HG03139 (cell line): ENCODE measurements at regions not wholly inside any gene's neighbourhood (a gene's known extent, or its start where the extent isn't known, plus 50 kb on each side); places are given as distances from the start of the nearest gene placed in this dataset.
"Not testable (repeated sequence)": the region's sequence is repeated elsewhere in the genome, so short reads cannot be mapped to it uniquely, and the experiment has no call there.

Source experiments
- ATAC-seq: cut with Tn5 transposase; IDR thresholded peaks from one replicate; pipeline ENCODE4 v1.9.1; 2021; ENCODE audit not compliant: unreplicated experiment

- ATAC-seq = no peak
Measured at GRCh38 chr5:89583534-89583933, 700.5 kb upstream of the MEF2C start.

DNA sequence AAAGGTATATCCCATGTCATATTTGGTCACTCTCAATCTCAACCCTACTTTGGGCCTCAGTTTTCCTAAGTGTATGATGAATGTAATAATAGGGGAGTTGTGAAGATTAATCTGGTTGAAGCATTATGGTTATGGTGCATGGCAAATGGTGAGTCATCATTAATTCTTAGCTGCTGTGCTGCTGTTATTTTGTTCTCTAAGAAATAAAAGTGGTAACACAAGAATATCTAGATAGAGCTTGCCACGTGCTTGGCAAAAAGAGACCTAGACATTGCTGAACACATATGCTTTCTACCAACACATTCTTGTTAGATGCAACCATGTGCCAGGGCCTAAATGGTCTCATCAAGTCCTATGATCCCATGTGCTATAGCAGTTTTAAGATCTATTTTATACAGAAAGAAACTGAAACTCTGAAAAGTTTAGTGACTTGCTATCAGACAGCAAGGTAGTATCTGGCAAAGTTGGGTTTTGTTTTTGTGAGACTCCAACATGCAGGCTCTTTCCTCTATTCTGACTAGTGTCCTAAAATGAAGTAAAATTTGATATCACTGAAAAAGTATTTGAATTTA, 699.9 kb upstream of the MEF2C start:
- ATAC-seq = no peak

GRCh38 chr5:89580976-89581375, 698.0 kb upstream of the MEF2C start:
- no peak for ATAC-seq

GRCh38 chr5:89575319-89575718, 692.3 kb upstream of the MEF2C start:
- no peak for ATAC-seq

DNA sequence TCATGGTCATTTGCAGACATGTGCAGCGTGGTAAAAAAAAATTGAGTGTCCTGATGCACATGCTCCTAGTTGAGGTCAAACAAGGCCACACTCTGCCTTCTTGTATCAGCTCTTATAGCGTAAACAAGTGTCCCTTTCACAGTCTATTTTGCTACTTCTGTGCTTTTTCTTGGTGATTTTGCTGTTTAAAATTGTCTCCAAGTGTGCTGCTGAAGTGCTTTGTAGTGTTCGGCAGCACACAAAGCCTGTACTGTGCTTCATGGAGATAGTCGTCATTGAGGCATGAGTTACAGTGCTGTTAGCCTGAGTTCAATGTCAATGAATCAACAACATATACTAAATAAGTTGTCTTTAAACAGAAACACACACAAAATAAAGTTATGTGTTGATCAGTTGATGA, 690.4 kb upstream of the MEF2C start:
- no peak for ATAC-seq

DNA sequence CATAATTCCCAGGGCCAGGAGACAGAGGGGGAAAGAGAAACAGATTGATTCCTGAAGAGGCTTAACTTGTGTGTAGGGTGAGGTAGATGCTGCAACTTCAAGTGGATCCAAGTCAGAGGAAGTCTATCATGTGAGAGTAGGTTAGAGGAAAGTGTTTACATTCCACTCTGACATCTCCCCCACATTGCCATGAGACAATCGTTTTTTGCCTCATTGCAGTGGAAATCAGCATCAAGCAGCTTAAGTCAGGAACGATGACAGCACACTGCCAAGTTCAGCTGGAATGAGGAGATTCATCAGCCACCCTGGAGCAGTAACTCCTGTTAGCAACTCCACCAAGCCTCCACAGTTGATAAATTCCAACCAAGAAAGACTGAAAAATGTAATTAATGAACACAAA, 689.7 kb upstream of the MEF2C start:
- ATAC-seq = no peak

- ATAC-seq = no peak
Measured at GRCh38 chr5:89570557-89570956, 687.6 kb upstream of the MEF2C start.

GRCh38 chr5:89566340-89566739, 683.4 kb upstream of the MEF2C start:
- ATAC-seq = no peak

- ATAC-seq = no peak
Measured at GRCh38 chr5:89560696-89561095, 677.7 kb upstream of the MEF2C start.

DNA sequence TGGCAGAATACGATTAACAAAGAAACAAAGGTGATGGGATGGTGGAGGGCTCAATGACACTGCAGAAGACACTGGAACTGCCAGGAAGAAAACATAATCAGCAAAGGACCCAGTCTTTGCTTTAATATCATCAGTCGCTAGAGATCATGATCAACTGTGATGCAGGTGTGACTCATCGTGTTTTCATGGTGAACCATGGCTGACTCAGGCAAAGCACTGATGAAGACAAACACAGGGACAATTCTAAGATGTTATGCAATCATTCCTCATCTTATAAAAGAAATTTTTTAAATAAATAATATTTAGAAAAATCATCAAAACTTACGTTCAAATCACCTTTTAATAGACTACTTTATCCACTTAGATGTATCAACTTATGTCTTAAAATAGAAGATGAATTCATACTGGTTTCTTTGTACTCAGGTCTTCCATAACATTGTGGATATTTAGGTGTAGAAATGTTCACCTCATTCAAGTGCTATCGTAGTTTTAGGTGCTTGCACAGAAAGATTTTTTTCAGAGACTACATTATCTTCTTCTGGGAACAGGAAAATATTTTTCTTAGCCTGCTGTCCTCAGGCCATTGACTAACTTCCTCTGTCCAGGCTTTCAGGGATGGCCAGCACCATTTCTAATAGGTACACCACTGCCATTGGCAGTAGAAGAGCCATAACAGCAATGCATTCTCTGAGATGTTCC, 673.4 kb upstream of the MEF2C start:
- no peak for ATAC-seq

- no peak for ATAC-seq
Measured at GRCh38 chr5:89546657-89547056, 663.7 kb upstream of the MEF2C start.

- ATAC-seq = no peak
Measured at GRCh38 chr5:89545626-89546025, 662.6 kb upstream of the MEF2C start.

- no peak for ATAC-seq
Measured at GRCh38 chr5:89545076-89545475, 662.1 kb upstream of the MEF2C start.

- no peak for ATAC-seq
Measured at GRCh38 chr5:89542736-89543135, 659.8 kb upstream of the MEF2C start.

DNA sequence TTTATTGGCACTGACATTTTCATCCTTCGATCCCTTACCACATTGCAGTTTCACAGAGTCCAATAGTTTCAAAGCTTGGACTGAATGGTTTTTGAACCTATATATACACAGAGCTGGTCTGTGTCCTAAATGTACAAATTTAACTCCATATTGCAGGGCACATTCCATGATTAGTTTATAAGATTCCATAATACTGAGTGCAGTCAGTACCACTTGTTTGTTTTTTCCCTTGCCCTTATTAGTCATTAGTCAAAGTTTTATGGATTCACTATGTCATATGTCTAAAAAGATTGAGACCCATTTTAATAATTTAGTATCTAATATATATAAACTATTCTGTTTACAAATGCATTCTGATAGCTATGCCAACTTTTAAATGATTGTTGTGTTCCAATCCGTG, 654.8 kb upstream of the MEF2C start:
- ATAC-seq = no peak

DNA sequence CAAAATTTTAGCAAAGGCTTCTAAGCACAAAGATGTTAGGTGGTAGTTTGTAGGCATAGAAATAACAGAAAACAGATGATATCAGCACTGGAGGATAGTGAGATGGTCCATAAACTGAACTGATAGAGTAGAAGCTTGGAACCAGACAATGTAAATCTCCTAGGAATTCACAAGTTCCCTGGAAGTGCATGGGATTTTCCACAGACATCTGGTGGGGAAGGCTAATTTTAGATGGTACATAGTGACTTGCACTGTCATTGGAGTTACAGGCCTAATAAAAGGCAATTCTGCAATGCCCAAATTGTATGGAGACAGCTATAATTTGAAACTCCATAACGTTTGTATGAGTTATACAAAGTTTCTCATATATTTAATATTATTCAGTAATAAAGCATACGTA, 653.0 kb upstream of the MEF2C start:
- no peak for ATAC-seq

GRCh38 chr5:89535411-89535810, 652.4 kb upstream of the MEF2C start:
- ATAC-seq = no peak

DNA sequence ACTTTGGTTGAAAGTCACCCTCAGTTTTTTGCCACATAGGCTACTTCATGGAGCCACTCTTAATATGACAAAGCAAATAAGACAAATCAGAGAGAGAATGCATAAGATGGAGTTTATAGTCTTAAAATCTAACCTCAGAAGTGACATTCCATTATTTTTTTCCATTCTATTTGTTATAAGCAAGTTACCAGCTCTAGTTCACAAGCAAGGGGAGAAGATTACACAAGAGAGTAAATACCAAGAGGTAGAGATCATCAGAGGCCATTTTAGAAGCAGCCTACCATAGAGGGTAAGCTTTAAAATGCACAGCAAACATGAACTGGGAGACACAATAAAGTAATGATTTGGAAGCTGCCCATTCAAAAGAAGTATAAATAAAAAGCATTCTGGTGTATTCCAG, 651.3 kb upstream of the MEF2C start:
- no peak for ATAC-seq

GRCh38 chr5:89524785-89525184, 641.8 kb upstream of the MEF2C start:
- ATAC-seq = no peak

GRCh38 chr5:89523867-89524266, 640.9 kb upstream of the MEF2C start:
- not testable (repeated sequence) for ATAC-seq

- no peak for ATAC-seq
Measured at GRCh38 chr5:89520771-89521170, 637.8 kb upstream of the MEF2C start.

DNA sequence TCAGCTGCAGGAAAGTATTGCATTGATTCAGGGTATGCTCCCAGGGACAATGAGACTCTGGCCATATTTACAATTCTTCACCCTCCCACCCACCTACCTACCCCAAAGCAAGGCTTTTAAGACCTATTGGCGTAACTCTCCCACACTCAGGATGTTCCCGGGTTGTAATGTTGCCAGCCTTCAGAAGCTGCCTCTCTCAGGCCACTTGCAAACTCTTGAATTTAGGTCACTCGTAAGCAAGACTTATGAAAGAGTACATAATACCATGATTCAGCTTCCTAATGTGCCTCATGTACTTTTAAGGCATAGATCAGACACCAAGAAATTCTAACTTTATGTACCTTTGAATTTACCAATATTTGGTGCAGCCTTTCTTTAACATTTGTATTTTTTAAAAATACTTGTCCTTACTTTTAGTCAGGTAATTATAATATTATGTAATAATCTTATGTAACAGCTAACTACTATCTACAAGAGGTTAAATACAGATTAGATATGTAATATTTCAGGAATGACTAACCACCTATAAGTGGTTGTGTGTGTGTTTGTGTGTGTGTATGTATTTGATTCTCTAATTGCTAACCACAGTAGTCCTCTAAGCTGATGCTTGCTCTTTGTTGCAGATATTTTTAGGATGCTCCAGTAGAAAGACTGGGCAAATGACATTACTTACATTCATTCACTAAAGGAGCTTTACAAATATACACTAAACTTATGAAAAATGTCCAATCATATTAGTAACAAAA, 630.5 kb upstream of the MEF2C start:
- no peak for ATAC-seq
